DND-41 (cell line): ENCODE measurements at regions not wholly inside any gene's neighbourhood (a gene's known extent, or its start where the extent isn't known, plus 50 kb on each side); places are given as distances from the start of the nearest gene placed in this dataset.

Source experiments
- CTCF ChIP-seq: IDR thresholded peaks from 2 replicates; pipeline ENCODE4 v1.5.1; 2012; ENCODE audit warnings: borderline replicate concordance, low read length, moderate library complexity, mild to moderate bottlenecking; ENCODE audit not compliant: poor library complexity, severe bottlenecking; ENCODE audit errors: extremely low read depth
- EZH2 ChIP-seq: IDR thresholded peaks from 3 replicates; pipeline ENCODE4 v1.6.1; 2012; ENCODE audit warnings: borderline replicate concordance, low read depth, mild to moderate bottlenecking, moderate library complexity, low read length, inconsistent platforms; ENCODE audit not compliant: severe bottlenecking

- no peak for TF ChIP-seq CTCF
- TF ChIP-seq EZH2 = no peak
These were observed 447.0 kb downstream of the AASDHPPT start for GRCh38 chr11:106524436-106524835.
